ENCODE measurements at regions not wholly inside any gene's neighbourhood (a gene's known extent, or its start where the extent isn't known, plus 50 kb on each side); places are given as distances from the start of the nearest gene placed in this dataset.

- no peaks in the 10 kb centered on the region for H3K36me3 Mint-ChIP-seq
- Histone ChIP-seq H3K9me3 (ENCODE audit: control insufficient read depth in 2 of 2, low read length in 2 of 2) (peaks cover 0 to 2% of the 10 kb centered on the region in 2 experiments), H3K27ac (ENCODE audit: insufficient read depth, low read length, poor library complexity, severe bottlenecking) (no peak overlapping the region), H3K27me3 (ENCODE audit: control insufficient read depth, insufficient read depth, low read length) (no peaks in the 10 kb centered on the region), H3K4me3 (ENCODE audit: low read depth, low read length) (no peak overlapping the region), H3K36me3 (ENCODE audit: control insufficient read depth, insufficient read depth, low read length) (no peaks in the 10 kb centered on the region), H3K4me1 (ENCODE audit: control insufficient read depth, insufficient read depth, low read length, poor library complexity, severe bottlenecking) (no peaks in the 10 kb centered on the region)
- H3K4me1 Mint-ChIP-seq: no peaks in the 10 kb centered on the region
- peaks cover 0 to 9% (median 3%) of the 10 kb centered on the region in 7 donors for H3K9me3 Mint-ChIP-seq
- no peak for ATAC-seq (ENCODE audit: low read depth in 2 of 2)
- H3K27me3 Mint-ChIP-seq: no peaks in the 10 kb centered on the region
- DNase-seq: no peak
- H3K27ac Mint-ChIP-seq: no peak overlapping the region
- H3K4me3 Mint-ChIP-seq: no peak overlapping the region
These were observed 114.9 kb upstream of the ID2 start for GRCh38 chr2:8566774-8567468.

GRCh38 chr2:8567469-8568260 lies 114.2 kb upstream of the ID2 start:
- no peak overlapping the region for H3K4me3 Mint-ChIP-seq
- H3K4me1 Mint-ChIP-seq: no peaks in the 10 kb centered on the region
- no peaks in the 10 kb centered on the region for H3K27me3 ChIP-seq (ENCODE audit: control insufficient read depth, insufficient read depth, low read length)
- no peak for DNase-seq
- H3K36me3 ChIP-seq (ENCODE audit: control insufficient read depth, insufficient read depth, low read length): no peaks in the 10 kb centered on the region
- H3K27me3 Mint-ChIP-seq: no peaks in the 10 kb centered on the region
- no peaks in the 10 kb centered on the region for H3K9me3 ChIP-seq (ENCODE audit: control insufficient read depth in 2 of 2, low read length in 2 of 2)
- no peaks in the 10 kb centered on the region for H3K4me1 ChIP-seq (ENCODE audit: control insufficient read depth, insufficient read depth, low read length, poor library complexity, severe bottlenecking)
- H3K27ac Mint-ChIP-seq: no peak overlapping the region
- no peak overlapping the region for H3K27ac ChIP-seq (ENCODE audit: insufficient read depth, low read length, poor library complexity, severe bottlenecking)
- peaks cover 0 to 2% (median under 1%) of the 10 kb centered on the region in 7 donors for H3K9me3 Mint-ChIP-seq
- H3K36me3 Mint-ChIP-seq: no peaks in the 10 kb centered on the region
- no peak for ATAC-seq (ENCODE audit: low read depth in 2 of 2)
- H3K4me3 ChIP-seq (ENCODE audit: low read depth, low read length): no peak overlapping the region

GRCh38 chr2:8568543-8569302 lies 113.1 kb upstream of the ID2 start:
- no peaks in the 10 kb centered on the region for H3K36me3 Mint-ChIP-seq
- no peak overlapping the region for H3K4me3 Mint-ChIP-seq
- Histone ChIP-seq H3K36me3 (ENCODE audit: control insufficient read depth, insufficient read depth, low read length) (no peaks in the 10 kb centered on the region), H3K4me3 (ENCODE audit: low read depth, low read length) (no peak overlapping the region), H3K27me3 (ENCODE audit: control insufficient read depth, insufficient read depth, low read length) (no peaks in the 10 kb centered on the region), H3K27ac (ENCODE audit: insufficient read depth, low read length, poor library complexity, severe bottlenecking) (no peak overlapping the region), H3K4me1 (ENCODE audit: control insufficient read depth, insufficient read depth, low read length, poor library complexity, severe bottlenecking) (no peaks in the 10 kb centered on the region), H3K9me3 (ENCODE audit: control insufficient read depth in 2 of 2, low read length in 2 of 2) (no peaks in the 10 kb centered on the region)
- H3K27ac Mint-ChIP-seq: no peak overlapping the region
- no peaks in the 10 kb centered on the region for H3K27me3 Mint-ChIP-seq
- H3K4me1 Mint-ChIP-seq: no peaks in the 10 kb centered on the region
- DNase-seq (no peak), ATAC-seq (ENCODE audit: low read depth in 2 of 2) (no peak)
- H3K9me3 Mint-ChIP-seq: peaks cover 0 to 2% (median 0%) of the 10 kb centered on the region in 7 donors

GRCh38 chr2:8569332-8569930 lies 112.4 kb upstream of the ID2 start:
- no peaks in the 10 kb centered on the region for H3K36me3 Mint-ChIP-seq
- no peak overlapping the region for H3K27ac Mint-ChIP-seq
- no peaks in the 10 kb centered on the region for H3K36me3 ChIP-seq (ENCODE audit: control insufficient read depth, insufficient read depth, low read length)
- H3K4me3 Mint-ChIP-seq: no peak overlapping the region
- ATAC-seq (ENCODE audit: low read depth in 2 of 2) (no peak), DNase-seq (no peak)
- H3K27me3 ChIP-seq (ENCODE audit: control insufficient read depth, insufficient read depth, low read length): no peaks in the 10 kb centered on the region
- no peaks in the 10 kb centered on the region for H3K9me3 ChIP-seq (ENCODE audit: control insufficient read depth in 2 of 2, low read length in 2 of 2)
- peaks cover under 1% of the 10 kb centered on the region for H3K4me1 ChIP-seq (ENCODE audit: control insufficient read depth, insufficient read depth, low read length, poor library complexity, severe bottlenecking)
- H3K4me3 ChIP-seq (ENCODE audit: low read depth, low read length): no peak overlapping the region
- H3K27ac ChIP-seq (ENCODE audit: insufficient read depth, low read length, poor library complexity, severe bottlenecking): no peak overlapping the region
- peaks cover 0 to 3% (median 0%) of the 10 kb centered on the region in 4 donors for H3K4me1 Mint-ChIP-seq
- H3K27me3 Mint-ChIP-seq: no peaks in the 10 kb centered on the region
- peaks cover 0 to 2% (median 0%) of the 10 kb centered on the region in 7 donors for H3K9me3 Mint-ChIP-seq

GRCh38 chr2:8570637-8571036 lies 111.2 kb upstream of the ID2 start:
- Mint-ChIP-seq H3K4me3 (no peak overlapping the region), H3K36me3 (no peaks in the 10 kb centered on the region), H3K27ac (no peak overlapping the region), H3K4me1 (peaks cover 0 to 12% (median 4%) of the 10 kb centered on the region in 4 donors), H3K27me3 (no peaks in the 10 kb centered on the region), H3K9me3 (peaks cover 0 to 2% (median 0%) of the 10 kb centered on the region in 7 donors)
- ATAC-seq (ENCODE audit: low read depth in 2 of 2): no peak
- Histone ChIP-seq H3K27me3 (ENCODE audit: control insufficient read depth, insufficient read depth, low read length) (no peaks in the 10 kb centered on the region), H3K36me3 (ENCODE audit: control insufficient read depth, insufficient read depth, low read length) (no peaks in the 10 kb centered on the region), H3K27ac (ENCODE audit: insufficient read depth, low read length, poor library complexity, severe bottlenecking) (no peak overlapping the region), H3K4me3 (ENCODE audit: low read depth, low read length) (no peak overlapping the region), H3K9me3 (ENCODE audit: control insufficient read depth in 2 of 2, low read length in 2 of 2) (no peaks in the 10 kb centered on the region), H3K4me1 (ENCODE audit: control insufficient read depth, insufficient read depth, low read length, poor library complexity, severe bottlenecking) (peaks cover 12% of the 10 kb centered on the region)
- DNase-seq: no peak

GRCh38 chr2:8571301-8571791 lies 110.5 kb upstream of the ID2 start:
- Mint-ChIP-seq H3K27me3 (no peaks in the 10 kb centered on the region), H3K9me3 (no peaks in the 10 kb centered on the region), H3K36me3 (no peaks in the 10 kb centered on the region), H3K27ac (no peak overlapping the region), H3K4me1 (peaks cover 4 to 19% (median 6%) of the 10 kb centered on the region in 4 donors), H3K4me3 (no peak overlapping the region)
- DNase-seq (no peak), ATAC-seq (ENCODE audit: low read depth in 2 of 2) (no peak)
- H3K27ac ChIP-seq (ENCODE audit: insufficient read depth, low read length, poor library complexity, severe bottlenecking): no peak overlapping the region
- no peaks in the 10 kb centered on the region for H3K9me3 ChIP-seq (ENCODE audit: control insufficient read depth in 2 of 2, low read length in 2 of 2)
- peaks cover 16% of the 10 kb centered on the region for H3K4me1 ChIP-seq (ENCODE audit: control insufficient read depth, insufficient read depth, low read length, poor library complexity, severe bottlenecking)
- no peaks in the 10 kb centered on the region for H3K27me3 ChIP-seq (ENCODE audit: control insufficient read depth, insufficient read depth, low read length)
- no peak overlapping the region for H3K4me3 ChIP-seq (ENCODE audit: low read depth, low read length)
- no peaks in the 10 kb centered on the region for H3K36me3 ChIP-seq (ENCODE audit: control insufficient read depth, insufficient read depth, low read length)

- Histone ChIP-seq H3K27ac (ENCODE audit: insufficient read depth, low read length, poor library complexity, severe bottlenecking) (no peak overlapping the region), H3K4me3 (ENCODE audit: low read depth, low read length) (no peak overlapping the region), H3K36me3 (ENCODE audit: control insufficient read depth, insufficient read depth, low read length) (no peaks in the 10 kb centered on the region), H3K27me3 (ENCODE audit: control insufficient read depth, insufficient read depth, low read length) (no peaks in the 10 kb centered on the region), H3K9me3 (ENCODE audit: control insufficient read depth in 2 of 2, low read length in 2 of 2) (no peaks in the 10 kb centered on the region), H3K4me1 (ENCODE audit: control insufficient read depth, insufficient read depth, low read length, poor library complexity, severe bottlenecking) (peaks cover 22% of the 10 kb centered on the region)
- H3K36me3 Mint-ChIP-seq: no peaks in the 10 kb centered on the region
- no peaks in the 10 kb centered on the region for H3K27me3 Mint-ChIP-seq
- DNase-seq (no peak), ATAC-seq (ENCODE audit: low read depth in 2 of 2) (no peak)
- no peak overlapping the region for H3K4me3 Mint-ChIP-seq
- H3K9me3 Mint-ChIP-seq: no peaks in the 10 kb centered on the region
- no peak overlapping the region for H3K27ac Mint-ChIP-seq
- H3K4me1 Mint-ChIP-seq: peaks cover 4 to 25% (median 11%) of the 10 kb centered on the region in 4 donors
These were observed 109.9 kb upstream of the ID2 start for GRCh38 chr2:8571792-8572499.
